ENCODE measurements at regions not wholly inside any gene's neighbourhood (a gene's known extent, or its start where the extent isn't known, plus 50 kb on each side); places are given as distances from the start of the nearest gene placed in this dataset.

GRCh38 chr7:17638727-17639126 lies 301.6 kb downstream of the SNX13 start:
- CTCF ChIA-PET (ENCODE audit: low intra/inter-chr PET ratio, low total read pairs): no interaction called here
- DNase-seq (ENCODE audit: low spot score): no peak
- no peaks in the 10 kb centered on the region; a peak in 1 of 5 replicates for H3K27me3 ChIP-seq (ENCODE audit: control insufficient read depth in 1 of 2, insufficient read depth in 2 of 2, low read length in 2 of 2)
- H3K4me2 ChIP-seq (ENCODE audit: low read depth, low read length): no peak overlapping the region
- no peak overlapping the region for H3K4me3 ChIP-seq (replicated peaks in 1 of 3; ENCODE audit: insufficient read depth in 1 of 3, low read depth in 2 of 3, low read length in 3 of 3)
- no TSS peak for BruUV-seq (replicated peaks)
- H4K20me1 ChIP-seq (ENCODE audit: insufficient read depth, low read length): no peaks in the 10 kb centered on the region
- POLR2A ChIA-PET: no interaction called here
- H3K9ac ChIP-seq (ENCODE audit: insufficient read depth, low read depth, low read length): no peak overlapping the region
- no peak for TF ChIP-seq HMG20A (CRISPR knock-in tag; IDR thresholded peaks at IDR 0.05; ENCODE audit: borderline replicate concordance)
- TF ChIP-seq TFDP2 (CRISPR knock-in tag; IDR thresholded peaks at IDR 0.05): no peak
- TF ChIP-seq ZNF281 (CRISPR knock-in tag; IDR thresholded peaks at IDR 0.05; ENCODE audit: borderline replicate concordance): 0 out of 2 replicates have a peak, but pooled peaks have one; percentile 10
- TF ChIP-seq ZNF800 (CRISPR knock-in tag; IDR thresholded peaks at IDR 0.05): no peak
- H3K9me3 ChIP-seq (ENCODE audit: low read length): peaks cover 5% of the 10 kb centered on the region
- intact Hi-C loops (cut with micrococcal nuclease; ENCODE audit: unreplicated experiment) (no loop called here), in situ Hi-C loops (cut with HindIII; ENCODE audit: extremely low pct_ligation_motif_present, low pct_unique_long_range_greater_than_20kb) (no loop called here)
- H3K4me1 ChIP-seq (ENCODE audit: insufficient read depth, low read length): peaks cover 7% of the 10 kb centered on the region; the same call in 1 of the 2 replicates
- no peaks in the 10 kb centered on the region for H3K79me2 ChIP-seq (ENCODE audit: insufficient read depth, low read length)
- no peak overlapping the region for H2AFZ ChIP-seq (ENCODE audit: low read length)
- WGBS (ENCODE audit: low lambda C conversion rate): 92% methylated on average over 1 of the region's 1 CpG
- H3K27ac ChIP-seq (ENCODE audit: extremely low read length, insufficient read depth, low read length): no peak overlapping the region
- no peak for FAIRE-seq
- ATAC-seq: no peak
- H3K36me3 ChIP-seq (replicated peaks in 1 of 2; ENCODE audit: control insufficient read depth in 1 of 2, insufficient read depth in 2 of 2, low read length in 2 of 2): no peaks in the 10 kb centered on the region

All from HepG2 (cell line).